ENCODE measurements at regions not wholly inside any gene's neighbourhood (a gene's known extent, or its start where the extent isn't known, plus 50 kb on each side); places are given as distances from the start of the nearest gene placed in this dataset.
A peak's percentile ranks its signal among the peaks of the same experiment; 100 is the strongest.

DNA sequence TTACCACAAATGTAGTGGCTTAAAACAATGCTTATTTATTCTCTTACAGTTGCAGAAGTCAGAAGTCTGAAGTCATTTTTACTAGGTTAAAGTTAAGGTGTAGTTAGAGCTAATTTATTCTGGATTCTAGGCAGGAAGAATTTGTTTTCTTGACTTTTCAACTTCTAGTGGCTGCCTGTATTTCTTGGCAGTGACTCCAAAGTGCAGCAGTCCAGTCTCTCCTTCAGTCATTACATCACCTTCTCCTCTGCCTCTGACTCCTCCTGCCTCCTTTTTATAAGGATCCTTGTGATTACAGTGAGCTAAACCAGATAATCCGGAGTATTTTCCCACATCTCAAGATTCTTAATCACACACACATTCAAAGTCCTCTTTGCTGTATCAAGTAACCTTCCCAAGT is 581.4 kb downstream of the KCNA4 start:
- Histone ChIP-seq H3K4me1 (ENCODE audit: control insufficient read depth, insufficient read depth, low read length) (no peaks in the 10 kb centered on the region), H3K9me3 (ENCODE audit: control insufficient read depth, insufficient read depth, low read depth, low read length) (no peaks in the 10 kb centered on the region), H3K27ac (ENCODE audit: extremely low read depth, low read depth, low read length) (no peak overlapping the region), H3K4me3 (ENCODE audit: low read depth, low read length) (no peak overlapping the region), H3K36me3 (ENCODE audit: control insufficient read depth in 2 of 2, insufficient read depth in 1 of 2, low read length in 2 of 2) (no peaks in the 10 kb centered on the region)
- ChIA-PET POLR2A (no interaction called here), CTCF (interaction anchor here (0.7 kb wide), 1 partner anchor 707 kb away, joined by 3 read pairs; no protein-coding TSS in a partner anchor)
- TF ChIP-seq ZNF391 (tag by site-specific recombination; IDR thresholded peaks at IDR 0.05; ENCODE audit: borderline replicate concordance, low read depth) (no peak), GFI1B (tag by site-specific recombination; IDR thresholded peaks at IDR 0.05) (no peak), ZNF169 (tag by site-specific recombination; IDR thresholded peaks at IDR 0.05) (no peak), CTCF (tag by site-specific recombination; IDR thresholded peaks at IDR 0.05) (no peak), ZNF146 (tag by site-specific recombination; IDR thresholded peaks at IDR 0.05) (no peak), ZNF16 (tag by site-specific recombination; IDR thresholded peaks at IDR 0.05; ENCODE audit: low read depth) (no peak), ZNF433 (tag by site-specific recombination; IDR thresholded peaks at IDR 0.05; ENCODE audit: low read depth) (no peak), ELK4 (IDR thresholded peaks at IDR 0.05; ENCODE audit: borderline replicate concordance, low read depth, low read length) (no peak), ZNF530 (tag by site-specific recombination; IDR thresholded peaks at IDR 0.05; ENCODE audit: low read depth) (no peak), ZNF426 (tag by site-specific recombination; IDR thresholded peaks at IDR 0.05) (no peak), ZEB2 (tag by site-specific recombination; IDR thresholded peaks at IDR 0.05) (no peak), ZNF114 (tag by site-specific recombination; IDR thresholded peaks at IDR 0.05) (no peak), ZNF473 (tag by site-specific recombination; IDR thresholded peaks at IDR 0.05) (no peak), ZNF560 (tag by site-specific recombination; IDR thresholded peaks at IDR 0.05; ENCODE audit: borderline replicate concordance) (no peak), ZNF529 (tag by site-specific recombination; IDR thresholded peaks at IDR 0.05; ENCODE audit: insufficient replicate concordance) (no peak), ZNF645 (tag by site-specific recombination; IDR thresholded peaks at IDR 0.05) (no peak), MZF1 (tag by site-specific recombination; IDR thresholded peaks at IDR 0.05; ENCODE audit: borderline replicate concordance) (no peak), TRIM28 (IDR thresholded peaks at IDR 0.05; ENCODE audit: borderline replicate concordance, low read length) (no peak), ZNF596 (tag by site-specific recombination; IDR thresholded peaks at IDR 0.05) (no peak), KLF9 (tag by site-specific recombination; IDR thresholded peaks at IDR 0.05; ENCODE audit: low read depth) (no peak)

- Histone ChIP-seq H3K9me3 (ENCODE audit: control insufficient read depth, insufficient read depth, low read depth, low read length) (no peaks in the 10 kb centered on the region), H3K4me3 (ENCODE audit: low read depth, low read length) (no peak overlapping the region), H3K4me1 (ENCODE audit: control insufficient read depth, insufficient read depth, low read length) (no peaks in the 10 kb centered on the region), H3K27ac (ENCODE audit: extremely low read depth, low read depth, low read length) (no peak overlapping the region), H3K36me3 (ENCODE audit: control insufficient read depth in 2 of 2, insufficient read depth in 1 of 2, low read length in 2 of 2) (no peaks in the 10 kb centered on the region)
- TF ChIP-seq ZFP41 (tag by site-specific recombination; IDR thresholded peaks at IDR 0.05; ENCODE audit: borderline replicate concordance) (no peak), ZNF654 (tag by site-specific recombination; IDR thresholded peaks at IDR 0.05; ENCODE audit: low read depth) (peak; percentile 54)
- CTCF ChIA-PET = interaction anchor here (0.5 to 1.8 kb wide), 35 partner anchors 10 to 1678 kb away, joined by 3 to 13 read pairs (median 3); no protein-coding TSS in a partner anchor
- POLR2A ChIA-PET = no interaction called here
Observed at GRCh38 chr11:29432719-29433325, 584.0 kb downstream of the KCNA4 start.
